MCF 10A (cell line): ENCODE measurements at regions not wholly inside any gene's neighbourhood (a gene's known extent, or its start where the extent isn't known, plus 50 kb on each side); places are given as distances from the start of the nearest gene placed in this dataset.

Experiments
- BruUV-seq: library from RNA; stranded (reverse); fragments of 400-500 nt; replicated peaks from 2 replicates; lab custom pipeline; 2021; lab: Mats Ljungman, UMichigan
- CTCF ChIA-PET: fragments of 300-600 bp; sonication (Branson Sonifier 250); formaldehyde crosslinking; extraction: SDS; loops from one replicate; lab custom pipeline; 2021; ENCODE audit warnings: antibody characterized with exemption, inconsistent platforms; lab: Yijun Ruan, JAX
- POLR2A ChIA-PET: fragments of 300-600, 350-650 bp; sonication (Branson Sonifier 250); formaldehyde crosslinking; extraction: SDS; loops from one replicate; lab custom pipeline; 2020; ENCODE audit warnings: antibody characterized with exemption, inconsistent platforms; lab: Yijun Ruan, JAX
- DNase-seq: peaks from one replicate; pipeline ENCODE4 v3.0.0-alpha.2; 2018; ENCODE audit not compliant: unreplicated experiment
- H3K27ac Mint-ChIP-seq: one replicate; pipeline ENCODE4 v1.8.0; 2022; ENCODE audit warnings: mild to moderate bottlenecking, low read depth, mixed read lengths; ENCODE audit not compliant: unreplicated experiment
- H3K27me3 Mint-ChIP-seq: one replicate; pipeline ENCODE4 v1.8.0; 2022; ENCODE audit warnings: mixed read lengths; ENCODE audit not compliant: insufficient read depth, unreplicated experiment
- H3K36me3 Mint-ChIP-seq: one replicate; pipeline ENCODE4 v1.8.0; 2022; ENCODE audit warnings: mild to moderate bottlenecking, moderate library complexity, mixed read lengths; ENCODE audit not compliant: insufficient read depth, unreplicated experiment
- H3K4me1 Mint-ChIP-seq: one replicate; pipeline ENCODE4 v1.8.0; 2022; ENCODE audit warnings: mixed read lengths; ENCODE audit not compliant: insufficient read depth, unreplicated experiment
- H3K4me3 Mint-ChIP-seq: one replicate; pipeline ENCODE4 v1.8.0; 2022; ENCODE audit warnings: mild to moderate bottlenecking, moderate library complexity, mixed read lengths; ENCODE audit not compliant: unreplicated experiment
- H3K9me3 Mint-ChIP-seq: one replicate; pipeline ENCODE4 v1.8.0; 2022; ENCODE audit warnings: mixed read lengths; ENCODE audit not compliant: unreplicated experiment
- intact Hi-C: fragments of 100-400 bp; cut with micrococcal nuclease; formaldehyde crosslinking; loops from 2 replicates; pipeline ENCODE4 v1.14.1; 2022
- TF ChIP-seq, protein P1 (sequence below): fragments of 200-600 bp; IDR thresholded peaks from one replicate; pipeline ENCODE4 v1.8.0; 2022; ENCODE audit warnings: antibody characterized with exemption, mild to moderate bottlenecking; ENCODE audit not compliant: unreplicated experiment

DNA sequence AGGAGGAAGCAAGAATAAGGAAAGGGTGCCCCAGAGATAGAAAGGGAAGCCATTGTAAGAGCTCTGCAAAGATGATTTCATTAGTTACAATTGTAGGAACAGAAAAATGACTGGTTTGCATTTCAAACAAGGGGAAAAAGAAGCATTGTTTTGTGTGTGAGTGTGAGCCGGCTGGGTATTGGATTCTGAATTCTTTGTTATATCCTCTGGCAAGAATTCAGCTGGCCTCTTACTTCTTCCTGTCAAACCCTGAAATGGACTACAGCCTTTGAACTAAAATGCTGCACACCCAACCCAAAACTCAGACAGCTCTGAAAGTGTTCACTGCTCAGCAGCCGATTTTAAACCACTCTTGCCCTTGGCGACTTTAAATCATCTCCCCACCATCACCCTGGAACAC is 461.3 kb downstream of the PMP22 start:
- DNase-seq = no peak
- POLR2A ChIA-PET = no interaction called here
- CTCF ChIA-PET = interaction anchor here (0.6 to 0.8 kb wide), 2 partner anchors 10 to 352 kb away, joined by 3 to 4 read pairs; no protein-coding TSS in a partner anchor
- H3K4me3 Mint-ChIP-seq = no peak overlapping the region
- peaks cover 6% of the 10 kb centered on the region for H3K4me1 Mint-ChIP-seq
- H3K36me3 Mint-ChIP-seq = no peaks in the 10 kb centered on the region
- H3K27me3 Mint-ChIP-seq = no peaks in the 10 kb centered on the region
- no TSS peak for BruUV-seq
- intact Hi-C loops = loop anchor here (10.0 kb wide), 2 partner anchors 499 to 1209 kb away; partner anchors contain the start of gene HS3ST3B1
- H3K9me3 Mint-ChIP-seq = no peaks in the 10 kb centered on the region
- H3K27ac Mint-ChIP-seq = no peak overlapping the region
- TF ChIP-seq, protein P1, sequence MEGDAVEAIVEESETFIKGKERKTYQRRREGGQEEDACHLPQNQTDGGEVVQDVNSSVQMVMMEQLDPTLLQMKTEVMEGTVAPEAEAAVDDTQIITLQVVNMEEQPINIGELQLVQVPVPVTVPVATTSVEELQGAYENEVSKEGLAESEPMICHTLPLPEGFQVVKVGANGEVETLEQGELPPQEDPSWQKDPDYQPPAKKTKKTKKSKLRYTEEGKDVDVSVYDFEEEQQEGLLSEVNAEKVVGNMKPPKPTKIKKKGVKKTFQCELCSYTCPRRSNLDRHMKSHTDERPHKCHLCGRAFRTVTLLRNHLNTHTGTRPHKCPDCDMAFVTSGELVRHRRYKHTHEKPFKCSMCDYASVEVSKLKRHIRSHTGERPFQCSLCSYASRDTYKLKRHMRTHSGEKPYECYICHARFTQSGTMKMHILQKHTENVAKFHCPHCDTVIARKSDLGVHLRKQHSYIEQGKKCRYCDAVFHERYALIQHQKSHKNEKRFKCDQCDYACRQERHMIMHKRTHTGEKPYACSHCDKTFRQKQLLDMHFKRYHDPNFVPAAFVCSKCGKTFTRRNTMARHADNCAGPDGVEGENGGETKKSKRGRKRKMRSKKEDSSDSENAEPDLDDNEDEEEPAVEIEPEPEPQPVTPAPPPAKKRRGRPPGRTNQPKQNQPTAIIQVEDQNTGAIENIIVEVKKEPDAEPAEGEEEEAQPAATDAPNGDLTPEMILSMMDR = no peak

DNA sequence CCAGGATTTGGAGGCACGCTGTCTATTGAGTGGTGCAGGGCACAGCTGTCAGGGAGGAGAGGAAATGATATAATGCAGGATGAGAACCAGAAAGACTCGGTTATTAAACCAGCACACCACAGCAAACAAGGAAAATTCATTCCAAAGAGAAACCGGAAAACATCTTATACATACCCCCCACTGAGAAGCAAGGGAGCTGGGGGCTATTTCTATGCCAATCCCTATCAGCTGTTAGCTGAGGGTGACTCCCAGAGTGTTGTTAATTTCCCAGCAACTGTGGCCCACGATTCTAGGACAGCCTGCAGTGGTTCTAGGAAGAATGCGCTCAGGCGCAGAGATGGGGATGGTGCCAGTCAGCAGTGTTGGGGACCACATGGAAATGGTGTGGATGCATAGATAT is 467.3 kb downstream of the PMP22 start:
- H3K27me3 Mint-ChIP-seq = no peaks in the 10 kb centered on the region
- H3K4me1 Mint-ChIP-seq = peaks cover 13% of the 10 kb centered on the region
- no TSS peak for BruUV-seq
- H3K9me3 Mint-ChIP-seq = no peaks in the 10 kb centered on the region
- POLR2A ChIA-PET = interaction anchor here (1.0 kb wide), 1 partner anchor 28 kb away, joined by 3 read pairs; no protein-coding TSS in a partner anchor
- TF ChIP-seq, protein P1 = no peak
- no peak overlapping the region for H3K27ac Mint-ChIP-seq
- intact Hi-C loops = no loop called here
- DNase-seq = no peak
- H3K36me3 Mint-ChIP-seq = no peaks in the 10 kb centered on the region
- CTCF ChIA-PET = no interaction called here
- no peak overlapping the region for H3K4me3 Mint-ChIP-seq

DNA sequence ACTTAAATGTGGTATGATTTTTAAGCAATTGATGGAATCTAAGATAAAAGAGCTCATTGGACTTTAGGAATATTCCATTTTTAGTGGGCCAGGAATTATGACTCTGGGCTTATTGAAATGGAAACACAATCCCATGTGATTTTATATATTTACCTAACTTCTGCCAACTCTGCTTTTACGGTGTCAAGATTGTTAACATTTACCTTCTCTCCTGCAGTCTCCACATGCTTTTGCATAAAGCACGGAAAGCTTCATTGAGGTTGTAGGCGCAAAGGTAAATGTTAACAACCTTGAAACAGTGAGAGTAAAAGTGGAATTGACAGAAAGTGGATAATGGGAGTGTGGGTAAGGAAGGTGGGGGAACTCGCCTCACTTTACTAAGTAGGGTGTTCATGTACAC is 468.1 kb downstream of the PMP22 start:
- H3K27ac Mint-ChIP-seq = no peak overlapping the region
- no TSS peak for BruUV-seq
- TF ChIP-seq, protein P1 = no peak
- intact Hi-C loops = no loop called here
- H3K36me3 Mint-ChIP-seq = no peaks in the 10 kb centered on the region
- POLR2A ChIA-PET = interaction anchor here (1.0 kb wide), 1 partner anchor 29 kb away, joined by 3 read pairs; no protein-coding TSS in a partner anchor
- no peak for DNase-seq
- no peaks in the 10 kb centered on the region for H3K9me3 Mint-ChIP-seq
- H3K4me1 Mint-ChIP-seq = peaks cover 17% of the 10 kb centered on the region
- H3K4me3 Mint-ChIP-seq = no peak overlapping the region
- CTCF ChIA-PET = interaction anchor here (0.6 kb wide), 1 partner anchor 797 kb away, joined by 4 read pairs; no protein-coding TSS in a partner anchor
- H3K27me3 Mint-ChIP-seq = no peaks in the 10 kb centered on the region

DNA sequence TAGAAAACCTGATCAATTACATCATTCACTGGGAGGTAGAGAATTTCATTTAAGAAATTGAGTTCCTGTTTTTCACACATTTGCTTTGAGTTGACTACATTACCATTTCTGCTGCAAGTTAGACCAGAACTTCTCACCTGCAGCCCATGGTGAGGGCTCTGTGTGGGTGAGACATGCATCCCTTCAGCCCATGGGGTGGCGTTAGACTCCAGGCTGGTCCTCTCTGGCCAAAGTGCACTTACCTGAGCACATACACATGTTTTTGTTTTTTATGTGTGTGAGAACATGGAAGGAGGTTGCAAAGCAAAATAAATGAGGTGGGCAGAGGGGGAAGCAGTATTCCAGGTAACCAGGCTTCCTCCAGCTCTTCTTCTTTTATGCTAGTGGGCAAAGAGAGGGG is 470.2 kb downstream of the PMP22 start:
- CTCF ChIA-PET = interaction anchor here (0.6 kb wide), 1 partner anchor 30 kb away, joined by 3 read pairs; no protein-coding TSS in a partner anchor
- H3K4me3 Mint-ChIP-seq = no peak overlapping the region
- H3K9me3 Mint-ChIP-seq = no peaks in the 10 kb centered on the region
- BruUV-seq = no TSS peak
- peaks cover 17% of the 10 kb centered on the region for H3K4me1 Mint-ChIP-seq
- intact Hi-C loops = no loop called here
- no peak for DNase-seq
- H3K27me3 Mint-ChIP-seq = no peaks in the 10 kb centered on the region
- no peaks in the 10 kb centered on the region for H3K36me3 Mint-ChIP-seq
- TF ChIP-seq, protein P1 = no peak
- POLR2A ChIA-PET = no interaction called here
- no peak overlapping the region for H3K27ac Mint-ChIP-seq
